ENCODE measurements at regions not wholly inside any gene's neighbourhood (a gene's known extent, or its start where the extent isn't known, plus 50 kb on each side); places are given as distances from the start of the nearest gene placed in this dataset.

DNA sequence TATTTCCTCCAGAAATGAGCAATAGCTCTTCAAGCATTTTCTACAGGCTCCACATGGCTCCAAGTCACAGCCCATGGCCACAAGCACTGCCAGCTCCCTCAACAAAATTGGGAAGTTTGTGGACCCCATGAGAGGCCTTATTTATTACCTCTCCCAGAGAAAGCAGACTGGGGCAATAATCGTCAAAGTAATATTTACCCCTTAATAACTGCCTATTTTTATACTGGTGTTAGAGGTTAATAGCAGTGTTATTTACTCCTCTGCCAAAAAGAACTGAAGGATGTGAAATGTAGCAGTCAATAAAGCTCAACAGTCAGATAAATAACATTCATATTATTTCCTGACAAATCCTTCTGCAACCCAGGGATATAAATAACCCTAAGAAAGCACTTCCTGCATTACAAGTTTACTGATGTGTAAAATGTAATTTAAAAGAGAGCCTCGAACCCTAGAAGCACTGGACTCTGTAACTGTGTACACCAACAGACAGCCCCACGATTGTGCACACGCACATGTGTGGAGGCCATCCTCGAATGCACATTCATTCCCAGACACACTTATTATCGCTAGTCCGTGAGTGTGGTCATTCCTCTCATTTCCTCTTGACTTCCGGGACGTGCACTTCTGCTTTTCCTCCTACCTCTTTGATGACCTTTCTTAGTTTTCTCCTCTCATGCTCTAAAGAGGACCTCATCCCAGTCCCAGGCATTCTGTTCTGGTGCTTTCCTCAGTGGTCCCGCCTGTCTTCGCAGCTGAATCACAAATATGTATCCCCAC, 157.4 kb downstream of the EVX1 start:
- H3K4me3 ChIP-seq (ENCODE audit: low read depth, low read length), result no peak overlapping the region
- H3K36me3 ChIP-seq (ENCODE audit: control insufficient read depth, insufficient read depth, low read length), result no peaks in the 10 kb centered on the region
- no peak for TF ChIP-seq CTCF (IDR thresholded peaks at IDR 0.05; ENCODE audit: insufficient read depth, low read length, poor library complexity, severe bottlenecking)
- peaks cover 4% of the 10 kb centered on the region for H3K27me3 ChIP-seq (ENCODE audit: control insufficient read depth, insufficient read depth, low read length)
- DNase-seq (ENCODE audit: low read depth), result no peak

DNA sequence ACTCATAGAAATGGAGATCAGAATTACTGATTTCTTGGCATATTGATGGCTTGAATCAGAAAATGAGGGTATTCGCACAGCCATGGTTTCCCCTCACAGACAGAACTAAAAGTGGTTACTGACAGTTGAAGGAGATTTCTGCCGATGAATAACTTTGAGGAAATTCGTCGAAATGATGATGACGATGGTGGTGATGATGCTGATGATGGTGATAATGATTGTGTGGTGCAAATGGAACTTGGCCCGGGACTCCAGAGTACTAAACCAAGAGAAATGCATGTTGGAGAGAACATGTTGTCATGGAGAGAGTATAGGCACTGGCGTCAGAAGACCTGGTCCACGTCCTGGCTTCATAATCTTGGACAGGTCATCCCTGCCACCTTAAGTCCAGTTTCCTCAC, 163.2 kb downstream of the EVX1 start:
- Histone ChIP-seq H3K4me3 (ENCODE audit: low read depth, low read length) (no peak overlapping the region), H3K27me3 (ENCODE audit: control insufficient read depth, insufficient read depth, low read length) (no peaks in the 10 kb centered on the region), H3K36me3 (ENCODE audit: control insufficient read depth, insufficient read depth, low read length) (no peaks in the 10 kb centered on the region)
- TF ChIP-seq CTCF (IDR thresholded peaks at IDR 0.05; ENCODE audit: insufficient read depth, low read length, poor library complexity, severe bottlenecking), result no peak
- DNase-seq (ENCODE audit: low read depth), result no peak

GRCh38 chr7:27409311-27409710, 166.7 kb downstream of the EVX1 start:
- H3K27me3 ChIP-seq (ENCODE audit: control insufficient read depth, insufficient read depth, low read length), result peaks cover 2% of the 10 kb centered on the region
- DNase-seq (ENCODE audit: low read depth), result no peak
- no peak for TF ChIP-seq CTCF (IDR thresholded peaks at IDR 0.05; ENCODE audit: insufficient read depth, low read length, poor library complexity, severe bottlenecking)
- H3K36me3 ChIP-seq (ENCODE audit: control insufficient read depth, insufficient read depth, low read length), result no peaks in the 10 kb centered on the region
- H3K4me3 ChIP-seq (ENCODE audit: low read depth, low read length), result no peak overlapping the region

DNA sequence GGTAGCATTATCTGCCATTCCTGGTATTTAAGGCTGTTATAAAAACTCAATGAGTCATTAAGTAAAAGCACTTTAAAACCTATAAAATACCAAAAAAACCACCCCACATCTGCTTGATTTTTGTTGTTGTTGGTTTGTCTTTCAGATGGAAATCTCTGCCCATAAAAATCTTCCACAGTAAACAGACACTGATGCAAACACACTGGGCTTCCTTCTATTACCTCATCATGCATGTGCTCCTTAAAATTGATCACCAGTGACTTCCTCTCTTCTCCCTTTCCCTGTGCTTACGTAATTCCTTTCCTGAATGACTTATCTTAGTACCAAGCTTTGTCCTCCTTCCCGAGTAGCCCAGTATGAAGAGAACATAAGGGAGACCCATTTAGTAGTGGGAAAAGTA, 167.2 kb downstream of the EVX1 start:
- TF ChIP-seq CTCF (IDR thresholded peaks at IDR 0.05; ENCODE audit: insufficient read depth, low read length, poor library complexity, severe bottlenecking), result no peak
- Histone ChIP-seq H3K4me3 (ENCODE audit: low read depth, low read length) (no peak overlapping the region), H3K36me3 (ENCODE audit: control insufficient read depth, insufficient read depth, low read length) (no peaks in the 10 kb centered on the region), H3K27me3 (ENCODE audit: control insufficient read depth, insufficient read depth, low read length) (peaks cover 2% of the 10 kb centered on the region)
- DNase-seq (ENCODE audit: low read depth), result no peak

DNA sequence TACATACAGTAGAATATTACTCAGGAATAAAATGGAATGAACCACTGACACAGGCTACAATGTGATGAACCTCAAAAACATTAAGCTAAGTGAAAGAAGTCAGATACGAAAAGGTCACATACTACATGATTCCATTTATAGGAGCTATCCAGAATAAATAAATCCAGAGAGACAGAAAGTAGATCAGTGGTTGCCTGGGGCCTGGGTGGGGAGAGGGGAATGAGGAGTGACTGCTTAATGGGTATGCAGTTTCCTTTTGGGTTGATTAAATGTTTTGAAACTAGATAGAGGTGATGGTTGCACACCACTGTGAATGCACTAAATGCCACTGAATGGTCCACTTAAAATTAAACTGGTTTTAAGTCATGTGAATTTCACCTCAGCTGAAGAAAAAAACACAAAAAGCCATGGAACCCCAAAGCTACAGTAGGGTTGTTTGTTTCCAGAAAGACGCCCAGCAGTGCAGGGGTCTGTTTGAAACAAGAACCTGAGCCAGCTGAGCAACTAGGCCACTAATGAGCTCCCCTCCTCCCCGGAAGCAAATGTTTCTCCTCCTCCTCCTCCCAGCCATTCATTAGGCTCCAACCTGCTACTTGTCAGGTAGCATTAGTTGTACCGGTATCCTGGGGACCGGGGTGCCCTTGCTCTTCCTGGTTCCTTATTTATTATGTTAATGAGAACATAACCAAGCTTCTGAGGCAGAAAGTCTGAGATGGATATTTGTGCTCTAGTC, 168.4 kb downstream of the EVX1 start:
- TF ChIP-seq CTCF (IDR thresholded peaks at IDR 0.05; ENCODE audit: insufficient read depth, low read length, poor library complexity, severe bottlenecking), result no peak
- no peak overlapping the region for H3K4me3 ChIP-seq (ENCODE audit: low read depth, low read length)
- H3K36me3 ChIP-seq (ENCODE audit: control insufficient read depth, insufficient read depth, low read length), result no peaks in the 10 kb centered on the region
- no peak for DNase-seq (ENCODE audit: low read depth)
- H3K27me3 ChIP-seq (ENCODE audit: control insufficient read depth, insufficient read depth, low read length), result peaks cover 2% of the 10 kb centered on the region
